Naive thymus-derived CD8-positive, alpha-beta T cell (primary cell): ENCODE measurements at regions not wholly inside any gene's neighbourhood (a gene's known extent, or its start where the extent isn't known, plus 50 kb on each side); places are given as distances from the start of the nearest gene placed in this dataset.
A peak's percentile ranks its signal among the peaks of the same experiment; 100 is the strongest.

Source experiments
- ATAC-seq, 2 donors: fragments of 150-1000 bp; cut with Tn5 transposase in 1 of 2; sonication (Bioruptor Pico), chemical (Tn5 transposase) in 1 of 2; 1 replicate in 1 of 2; 2 replicates in 1 of 2; pipeline ENCODE4 v1.10.0; 2021; ENCODE audit warnings: mild to moderate bottlenecking in 2 of 2, moderate library complexity in 2 of 2
- POLR2A ChIA-PET: fragments of 350-600 bp; sonication (Branson Sonifier 250); formaldehyde crosslinking; loops from one replicate; lab custom pipeline; 2021; ENCODE audit warnings: antibody characterized with exemption; lab: Charles Lee
- DNase-seq, 10 donors: peaks; one replicate each; pipeline versions ENCODE4 v3.0.0 to v3.0.0-alpha.2; 2020 to 2022
- H3K27ac Mint-ChIP-seq, 10 donors: one replicate each; pipeline ENCODE4 v1.8.0; 2020 to 2022; ENCODE audit warnings: mild to moderate bottlenecking in 10 of 10, mixed read lengths in 10 of 10, moderate library complexity in 4 of 10, inconsistent platforms in 1 of 10
- H3K27me3 Mint-ChIP-seq, 5 donors: one replicate each; pipeline ENCODE4 v1.8.0; 2021 to 2022; ENCODE audit warnings: mixed read lengths in 5 of 5
- H3K36me3 Mint-ChIP-seq, 3 donors: one replicate each; pipeline ENCODE4 v1.8.0; 2020 to 2022; ENCODE audit warnings: mixed read lengths in 3 of 3, mild to moderate bottlenecking in 2 of 3, inconsistent platforms in 1 of 3
- H3K4me1 Mint-ChIP-seq, 4 donors: one replicate each; pipeline ENCODE4 v1.8.0; 2021 to 2022; ENCODE audit warnings: mixed read lengths in 4 of 4
- H3K4me3 Mint-ChIP-seq, 10 donors: one replicate each; pipeline ENCODE4 v1.8.0; 2020 to 2022; ENCODE audit warnings: mild to moderate bottlenecking in 10 of 10, mixed read lengths in 10 of 10, moderate library complexity in 6 of 10, inconsistent platforms in 1 of 10
- H3K9me3 Mint-ChIP-seq, 9 donors: one replicate each; pipeline ENCODE4 v1.8.0; 2020 to 2022; ENCODE audit warnings: mixed read lengths in 9 of 9, mild to moderate bottlenecking in 3 of 9, inconsistent platforms in 1 of 9, moderate library complexity in 1 of 9

DNA sequence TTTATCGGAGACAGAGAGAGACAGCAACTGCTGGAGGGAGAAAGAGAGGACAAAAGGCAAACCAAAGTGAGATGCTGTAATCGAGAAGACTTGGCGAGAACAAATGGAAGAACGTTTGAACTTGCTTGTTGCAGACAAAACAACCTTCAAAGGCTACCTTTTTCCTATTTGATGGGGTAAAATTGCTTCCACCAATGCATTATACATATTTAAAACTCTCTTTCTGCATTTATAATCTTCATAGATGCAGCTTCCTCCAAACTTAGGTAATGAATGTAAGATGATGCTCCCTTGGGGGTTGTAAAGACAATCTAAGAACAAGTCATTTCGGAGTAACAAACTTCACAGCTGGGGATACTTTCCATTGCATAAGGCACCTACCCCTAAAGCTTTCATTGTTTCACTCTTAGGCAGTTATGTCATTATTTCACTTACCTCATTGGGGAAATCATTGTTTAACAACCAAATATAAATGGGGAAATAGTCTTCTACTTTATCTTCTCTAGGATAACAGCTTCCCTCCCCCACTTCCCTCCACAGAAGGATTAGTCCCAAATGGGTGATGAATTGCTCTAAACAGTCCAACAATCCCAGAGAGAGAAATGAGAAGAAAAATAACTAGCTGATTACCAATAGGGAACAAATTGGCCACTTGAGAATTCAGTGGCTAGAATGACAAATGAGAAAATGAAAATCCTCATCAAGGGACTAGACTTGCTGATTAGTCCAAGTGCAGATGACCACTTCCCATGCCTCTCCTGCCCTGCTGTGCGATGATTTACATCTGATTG, 269.8 kb upstream of the ADAMTS9 start:
- Mint-ChIP-seq H3K4me3 (no peak overlapping the region), H3K36me3 (no peaks in the 10 kb centered on the region), H3K9me3 (peaks cover 1 to 31% (median 9%) of the 10 kb centered on the region in 9 donors), H3K27ac (no peak overlapping the region), H3K27me3 (no peaks in the 10 kb centered on the region), H3K4me1 (no peaks in the 10 kb centered on the region)
- POLR2A ChIA-PET, result no interaction called here
- no peak for DNase-seq
- ATAC-seq, result no peak

DNA sequence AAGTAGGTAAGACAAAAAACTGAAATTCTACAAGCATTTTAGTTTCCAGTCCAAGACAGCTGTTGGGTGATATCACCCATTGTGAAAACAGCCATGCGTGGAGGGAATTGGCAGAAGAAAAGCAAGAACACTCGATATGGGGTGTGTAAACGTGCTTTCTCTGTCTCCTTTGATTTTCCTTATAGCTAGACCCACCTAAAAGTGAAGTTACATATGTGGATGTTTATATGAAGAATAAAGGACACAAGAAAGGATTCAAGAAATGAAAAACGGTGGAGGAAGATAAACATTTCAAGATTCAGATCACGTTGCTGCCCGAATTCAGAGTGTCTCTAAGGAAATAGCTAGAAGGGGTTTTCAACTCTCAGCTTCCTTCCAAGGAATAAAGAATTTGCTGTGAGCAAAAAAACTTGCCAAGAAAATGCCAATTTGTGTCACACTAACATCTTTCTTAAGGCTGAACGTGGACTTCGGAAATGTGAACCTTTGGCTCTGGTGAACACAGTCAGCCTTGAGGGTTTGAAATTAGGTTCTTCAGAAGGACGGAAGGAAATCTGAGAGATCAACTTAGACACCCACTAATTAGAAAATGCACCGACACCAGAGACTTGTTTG, 269.0 kb upstream of the ADAMTS9 start:
- DNase-seq, result no peak
- POLR2A ChIA-PET, result no interaction called here
- H3K4me3 Mint-ChIP-seq, result no peak overlapping the region
- H3K27ac Mint-ChIP-seq, result no peak overlapping the region
- H3K36me3 Mint-ChIP-seq, result no peaks in the 10 kb centered on the region
- H3K27me3 Mint-ChIP-seq, result no peaks in the 10 kb centered on the region
- peaks cover 1 to 23% (median 9%) of the 10 kb centered on the region in 9 donors for H3K9me3 Mint-ChIP-seq
- ATAC-seq, result no peak
- H3K4me1 Mint-ChIP-seq, result no peaks in the 10 kb centered on the region

DNA sequence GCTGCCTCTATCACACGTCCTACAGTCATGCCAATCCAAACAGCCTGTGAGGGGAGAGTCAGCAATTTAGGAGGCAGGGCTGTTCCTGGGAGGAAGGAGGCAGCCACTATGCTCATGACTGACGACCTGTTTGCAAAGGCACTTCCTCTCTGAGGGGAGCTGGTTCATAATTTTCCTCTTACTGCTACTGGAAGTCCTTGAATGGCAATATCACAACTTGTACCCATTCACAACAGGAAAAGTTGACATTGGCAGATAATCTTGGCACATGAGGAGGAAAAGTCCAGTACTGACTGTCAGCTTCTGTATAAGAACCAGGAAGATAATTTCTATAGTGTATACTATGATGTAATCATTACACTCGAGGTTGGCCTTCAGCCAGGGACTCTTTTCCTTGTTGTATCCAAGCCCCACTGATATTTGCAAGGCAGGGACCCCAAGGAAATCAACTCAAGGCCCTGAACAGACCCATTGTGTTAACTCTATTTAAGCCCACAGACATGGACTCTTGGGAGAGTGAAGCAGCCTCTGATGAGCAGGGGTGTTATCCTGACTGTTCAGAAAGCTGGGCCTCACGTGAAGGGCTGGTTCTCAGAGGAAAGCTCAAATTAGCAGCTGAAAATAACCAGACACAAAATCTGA, 267.3 kb upstream of the ADAMTS9 start:
- Mint-ChIP-seq H3K27me3 (no peaks in the 10 kb centered on the region), H3K4me3 (no peak overlapping the region), H3K36me3 (no peaks in the 10 kb centered on the region), H3K27ac (no peak overlapping the region), H3K4me1 (no peaks in the 10 kb centered on the region), H3K9me3 (peaks cover 1 to 23% (median 9%) of the 10 kb centered on the region in 9 donors)
- DNase-seq (no peak), ATAC-seq (no peak)
- POLR2A ChIA-PET, result no interaction called here

DNA sequence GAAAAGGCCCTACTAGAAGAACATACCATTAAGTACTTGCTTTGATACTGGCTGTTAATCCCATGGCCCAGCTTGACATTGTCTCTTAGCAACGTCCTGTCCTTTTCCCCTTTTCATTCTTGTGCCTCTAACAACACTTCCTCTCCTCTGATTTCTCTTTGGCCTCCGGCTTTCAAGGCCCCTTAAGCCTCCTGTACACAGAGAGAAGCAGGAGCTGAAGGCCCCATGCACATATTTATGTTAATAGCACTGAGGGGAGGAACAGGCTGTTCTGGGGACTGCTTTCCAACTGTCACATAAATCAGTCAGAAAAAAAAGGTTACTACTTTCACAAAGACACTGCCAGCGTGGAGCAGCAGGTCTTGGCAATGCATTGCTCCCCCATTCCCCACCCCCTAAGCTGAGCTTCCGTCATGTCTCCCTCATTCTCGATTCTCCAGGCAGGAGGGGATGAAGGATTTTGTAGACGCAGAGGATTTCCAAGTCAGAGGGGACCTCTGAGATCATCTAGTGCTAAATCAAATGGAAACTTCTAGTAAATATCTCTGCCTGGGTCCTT, 257.4 kb upstream of the ADAMTS9 start:
- peaks cover 0 to 19% (median 4%) of the 10 kb centered on the region in 9 donors for H3K9me3 Mint-ChIP-seq
- POLR2A ChIA-PET, result no interaction called here
- no peak for ATAC-seq
- no peak overlapping the region for H3K27ac Mint-ChIP-seq
- H3K4me3 Mint-ChIP-seq, result no peak overlapping the region
- H3K27me3 Mint-ChIP-seq, result peaks cover 0 to 2% (median 0%) of the 10 kb centered on the region in 5 donors
- peaks cover 0 to 2% (median 0%) of the 10 kb centered on the region in 4 donors for H3K4me1 Mint-ChIP-seq
- no peaks in the 10 kb centered on the region for H3K36me3 Mint-ChIP-seq
- no peak for DNase-seq

DNA sequence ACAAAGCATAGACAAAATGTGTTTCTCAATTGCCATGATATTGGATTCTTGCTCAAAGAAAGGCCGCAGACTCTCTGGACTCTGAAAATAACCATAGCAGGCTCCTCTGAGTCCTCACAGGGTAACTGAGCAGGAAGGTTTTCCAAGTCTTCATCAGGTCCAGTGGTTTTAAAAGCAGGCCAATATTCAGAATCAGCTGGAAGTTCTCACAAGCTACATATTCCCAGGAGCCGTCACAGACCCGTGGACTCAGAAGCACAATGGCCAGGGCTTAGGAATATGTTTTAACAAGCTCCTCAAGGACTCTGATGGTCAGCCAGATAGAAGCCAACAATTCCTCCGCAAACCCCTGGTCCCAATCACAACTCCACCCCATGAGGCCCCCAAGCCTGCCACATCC, 256.1 kb upstream of the ADAMTS9 start:
- peaks cover 0 to 2% (median 0%) of the 10 kb centered on the region in 4 donors for H3K4me1 Mint-ChIP-seq
- H3K4me3 Mint-ChIP-seq, result no peak overlapping the region
- no peak for ATAC-seq
- H3K36me3 Mint-ChIP-seq, result no peaks in the 10 kb centered on the region
- no peak for DNase-seq
- peaks cover 0 to 19% (median 4%) of the 10 kb centered on the region in 9 donors for H3K9me3 Mint-ChIP-seq
- peaks cover 0 to 2% (median 0%) of the 10 kb centered on the region in 5 donors for H3K27me3 Mint-ChIP-seq
- POLR2A ChIA-PET, result no interaction called here
- H3K27ac Mint-ChIP-seq, result no peak overlapping the region

DNA sequence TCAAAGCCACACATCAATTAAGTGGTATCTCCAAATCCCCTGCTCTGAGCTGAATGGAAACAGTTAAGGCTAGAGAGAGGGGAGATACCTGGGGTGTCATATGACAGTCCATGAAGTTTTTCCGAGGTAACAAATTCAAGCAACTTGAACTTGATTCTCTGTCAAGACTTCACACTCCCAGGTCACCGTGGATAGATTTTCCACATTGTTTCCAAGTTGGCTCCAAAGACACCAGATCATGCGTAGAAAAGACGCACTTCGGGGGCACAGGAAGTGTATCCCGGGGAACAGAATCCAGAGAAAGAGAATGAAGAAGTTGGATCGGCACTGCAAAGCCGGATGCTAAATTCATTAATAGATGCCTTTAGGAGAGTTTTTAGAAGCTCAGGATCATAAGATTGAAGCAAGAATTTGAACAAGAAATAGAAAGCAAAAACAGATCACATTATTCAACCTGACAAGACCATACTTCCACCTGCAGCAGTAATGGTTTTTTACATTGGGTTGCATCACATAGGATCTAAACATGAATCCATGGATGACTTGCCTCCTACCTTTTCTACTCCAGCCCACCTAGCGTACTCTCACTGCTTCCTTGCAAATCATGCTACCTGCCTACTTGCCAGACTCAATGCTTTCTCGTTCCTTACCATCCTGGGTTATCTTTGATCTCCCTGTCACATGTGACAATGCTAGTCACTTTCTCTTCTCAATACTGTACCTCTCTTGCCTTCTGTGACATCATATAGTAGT, 253.0 kb upstream of the ADAMTS9 start:
- Mint-ChIP-seq H3K4me3 (no peak overlapping the region), H3K9me3 (peaks cover 0 to 12% (median 4%) of the 10 kb centered on the region in 9 donors)

DNA sequence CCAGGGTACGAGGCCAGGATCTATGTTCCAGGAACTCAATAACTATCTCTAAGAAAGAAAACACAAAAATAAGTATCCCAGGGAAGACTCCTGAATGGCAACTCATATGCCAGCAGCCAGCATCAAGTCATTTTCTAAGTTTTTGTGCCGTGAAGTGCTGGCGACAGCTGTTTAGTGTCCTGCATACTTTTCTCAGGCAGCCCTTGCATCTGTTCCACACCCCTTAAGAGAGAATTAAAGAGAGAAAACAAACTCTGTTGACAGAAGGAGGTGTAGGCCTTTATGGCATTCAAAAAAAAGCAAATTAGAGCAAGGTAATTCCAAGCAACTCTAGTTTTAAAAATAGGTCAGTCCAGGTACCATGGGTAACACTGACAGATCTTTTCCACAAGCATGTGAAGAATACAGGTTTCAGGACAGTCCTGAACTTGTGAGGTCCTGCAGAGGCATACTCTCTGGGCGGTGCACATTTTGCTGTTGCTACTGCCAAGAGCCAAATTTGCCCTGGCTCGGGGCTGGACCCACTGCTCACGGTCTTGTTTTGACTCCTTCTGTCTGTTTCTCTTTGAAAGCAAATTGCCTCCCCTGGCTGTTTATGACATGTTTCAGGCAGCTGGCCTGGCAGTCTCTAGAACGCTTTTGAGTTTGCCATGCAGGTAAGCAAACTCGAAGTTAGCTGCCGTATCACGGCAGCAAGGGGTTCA, 252.1 kb upstream of the ADAMTS9 start:
- POLR2A ChIA-PET, result no interaction called here
- DNase-seq (no peak), ATAC-seq (no peak)
- Mint-ChIP-seq H3K27ac (no peak overlapping the region), H3K4me1 (peaks cover 0 to 2% (median 0%) of the 10 kb centered on the region in 4 donors), H3K36me3 (no peaks in the 10 kb centered on the region), H3K9me3 (peaks cover 0 to 12% (median 4%) of the 10 kb centered on the region in 9 donors), H3K4me3 (no peak overlapping the region), H3K27me3 (peaks cover 0 to 2% (median 0%) of the 10 kb centered on the region in 5 donors)

More for the DNA sequence above, 253.0 kb upstream of the ADAMTS9 start:
- Mint-ChIP-seq H3K27me3 (peaks cover 0 to 2% (median 0%) of the 10 kb centered on the region in 5 donors), H3K36me3 (no peaks in the 10 kb centered on the region), H3K27ac (no peak overlapping the region), H3K4me1 (peaks cover 0 to 2% (median 0%) of the 10 kb centered on the region in 4 donors)
- ATAC-seq (no peak), DNase-seq (no peak)
- POLR2A ChIA-PET, result no interaction called here

DNA sequence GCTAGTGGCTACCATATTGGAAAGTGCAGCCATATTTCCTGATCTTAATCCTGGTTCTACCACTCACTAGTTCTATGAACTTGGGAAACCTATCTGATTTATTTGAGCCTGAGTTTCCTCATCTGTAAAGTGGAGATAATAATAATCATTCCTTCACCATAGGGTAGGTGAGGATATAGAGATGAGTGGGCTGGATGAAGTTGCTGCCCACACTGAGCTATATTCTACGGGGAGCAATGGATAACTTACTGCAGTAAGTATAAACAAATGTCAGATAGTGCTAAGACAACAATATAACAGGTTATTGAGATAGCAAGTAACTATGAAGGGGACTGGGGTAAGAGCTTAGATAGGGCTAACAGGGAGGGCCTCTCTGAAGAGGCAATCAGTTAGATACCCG, 251.5 kb upstream of the ADAMTS9 start:
- no peak overlapping the region for H3K27ac Mint-ChIP-seq
- ATAC-seq (no peak), DNase-seq (no peak)
- no peak overlapping the region for H3K4me3 Mint-ChIP-seq
- H3K36me3 Mint-ChIP-seq, result no peaks in the 10 kb centered on the region
- peaks cover 0 to 15% (median 7%) of the 10 kb centered on the region in 9 donors for H3K9me3 Mint-ChIP-seq
- peaks cover 0 to 2% (median 0%) of the 10 kb centered on the region in 5 donors for H3K27me3 Mint-ChIP-seq
- peaks cover 0 to 2% (median 0%) of the 10 kb centered on the region in 4 donors for H3K4me1 Mint-ChIP-seq
- POLR2A ChIA-PET, result no interaction called here

DNA sequence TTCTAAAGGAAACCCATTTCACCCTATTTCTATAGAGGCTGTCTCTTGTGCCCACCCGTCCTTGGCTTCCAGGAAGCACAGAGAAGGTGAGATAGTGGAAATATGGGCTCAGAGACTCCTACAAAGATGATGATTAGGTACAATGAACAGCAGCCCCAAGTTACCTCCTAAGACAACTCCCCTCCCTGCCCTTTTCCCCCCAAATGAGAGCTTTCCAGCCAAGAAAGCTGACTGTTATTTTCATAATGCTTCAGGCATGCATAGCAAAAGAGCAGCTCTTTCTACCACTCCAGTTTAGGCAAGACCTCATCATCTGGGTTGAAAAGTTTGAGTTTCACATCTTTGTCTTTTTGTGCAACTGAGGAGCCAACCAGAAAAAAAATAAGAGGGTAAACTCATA, 248.8 kb upstream of the ADAMTS9 start:
- peaks cover 0 to 27% (median 12%) of the 10 kb centered on the region in 9 donors for H3K9me3 Mint-ChIP-seq
- no peak overlapping the region for H3K4me3 Mint-ChIP-seq
- DNase-seq (no peak), ATAC-seq (no peak)
- peaks cover 0 to 9% (median 0%) of the 10 kb centered on the region in 3 donors for H3K36me3 Mint-ChIP-seq
- H3K27ac Mint-ChIP-seq, result no peak overlapping the region
- no peaks in the 10 kb centered on the region for H3K27me3 Mint-ChIP-seq
- POLR2A ChIA-PET, result no interaction called here
- peaks cover 0 to 2% (median 0%) of the 10 kb centered on the region in 4 donors for H3K4me1 Mint-ChIP-seq

DNA sequence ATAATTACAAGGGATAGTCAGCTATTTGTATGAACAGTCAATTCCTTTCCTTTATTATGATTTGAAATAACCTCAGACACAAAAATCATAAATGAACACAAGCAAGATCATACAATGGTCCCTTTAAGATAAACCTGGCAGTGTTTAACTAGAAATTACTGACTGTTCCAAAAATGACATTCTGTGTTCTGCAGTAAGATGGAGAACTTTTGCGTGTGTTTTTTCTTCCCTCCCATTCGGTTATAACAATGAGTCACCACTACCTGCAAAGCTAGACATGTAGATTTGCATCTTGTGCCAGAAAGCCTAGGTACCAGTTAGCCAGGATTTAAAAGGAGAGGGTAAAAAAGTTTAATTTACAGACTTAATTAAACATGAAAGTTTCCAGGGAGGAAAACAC, 248.2 kb upstream of the ADAMTS9 start:
- no peak for DNase-seq
- peaks cover 0 to 9% (median 0%) of the 10 kb centered on the region in 3 donors for H3K36me3 Mint-ChIP-seq
- no peak overlapping the region for H3K27ac Mint-ChIP-seq
- peaks cover 0 to 21% (median 12%) of the 10 kb centered on the region in 9 donors for H3K9me3 Mint-ChIP-seq
- H3K4me1 Mint-ChIP-seq, result no peaks in the 10 kb centered on the region
- no peak for ATAC-seq
- no peak overlapping the region for H3K4me3 Mint-ChIP-seq
- POLR2A ChIA-PET, result no interaction called here
- H3K27me3 Mint-ChIP-seq, result no peaks in the 10 kb centered on the region

DNA sequence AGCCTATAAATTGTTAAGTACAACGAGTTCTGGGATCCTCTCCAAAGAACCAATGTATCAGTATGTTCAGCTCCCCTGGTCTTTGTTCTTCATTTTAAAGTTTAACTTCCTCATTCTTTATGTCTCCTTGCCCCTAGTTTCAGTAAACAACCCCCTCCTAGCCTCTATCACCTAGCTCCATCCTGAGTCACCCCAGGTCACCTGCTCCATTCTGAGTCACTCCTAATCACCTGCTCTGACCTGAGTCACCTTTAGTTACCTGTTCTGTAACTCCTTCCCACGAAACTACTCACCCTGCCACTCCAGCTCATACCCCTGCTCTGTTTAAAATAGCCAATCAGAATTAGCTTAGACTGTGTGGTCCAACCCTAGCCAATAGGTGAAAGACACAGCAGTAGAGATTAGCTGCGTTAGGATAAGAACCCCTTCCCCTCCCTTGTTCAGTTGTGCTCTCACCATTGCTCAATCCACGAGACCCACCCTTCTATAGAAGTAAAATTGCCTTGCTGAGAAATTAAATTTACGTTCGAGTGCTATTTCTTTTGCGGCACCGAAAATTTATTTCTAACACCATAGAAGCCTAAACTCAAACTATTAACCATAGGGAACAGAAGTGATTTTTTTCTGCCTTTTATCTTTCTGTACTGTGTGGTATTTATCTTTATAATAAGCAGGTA, 245.0 kb upstream of the ADAMTS9 start:
- POLR2A ChIA-PET, result no interaction called here
- Mint-ChIP-seq H3K27ac (no peak overlapping the region), H3K27me3 (no peaks in the 10 kb centered on the region), H3K36me3 (peaks cover 0 to 9% (median 0%) of the 10 kb centered on the region in 3 donors), H3K4me1 (no peaks in the 10 kb centered on the region), H3K4me3 (peak overlapping the region in 1 of 10 donors; percentile 14), H3K9me3 (peaks cover 0 to 29% (median 12%) of the 10 kb centered on the region in 9 donors)
- DNase-seq (no peak), ATAC-seq (no peak)
